HG03025 (cell line): ENCODE measurements at regions not wholly inside any gene's neighbourhood (a gene's known extent, or its start where the extent isn't known, plus 50 kb on each side); places are given as distances from the start of the nearest gene placed in this dataset.

Experiments used
- ATAC-seq: cut with Tn5 transposase; IDR thresholded peaks from one replicate; pipeline ENCODE4 v1.9.1; 2021; ENCODE audit warnings: mild to moderate bottlenecking, moderate library complexity; ENCODE audit not compliant: unreplicated experiment, low FRiP score

DNA sequence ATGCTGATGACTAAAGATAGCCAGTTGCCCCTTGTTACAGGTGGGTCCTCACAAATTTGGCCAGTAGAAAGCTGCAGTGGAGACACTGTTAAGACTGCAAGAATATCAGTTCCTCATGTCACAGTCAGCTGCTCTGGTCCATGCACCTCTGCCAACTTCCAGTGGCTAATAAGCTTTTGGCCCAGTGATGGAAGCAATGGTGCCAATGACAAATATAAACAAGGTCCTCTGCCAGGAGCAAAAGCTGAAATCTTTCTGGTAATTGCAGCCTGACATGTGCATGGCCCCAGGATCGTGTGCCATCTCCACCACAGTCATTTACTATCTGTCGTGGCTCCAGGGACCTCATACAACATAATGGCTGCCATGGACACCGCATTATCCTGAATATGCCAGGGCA is 85.4 kb upstream of the TMEM260 start:
- no peak for ATAC-seq

- ATAC-seq, result no peak
Measured at GRCh38 chr14:56498112-56498511, 81.5 kb upstream of the TMEM260 start.

DNA sequence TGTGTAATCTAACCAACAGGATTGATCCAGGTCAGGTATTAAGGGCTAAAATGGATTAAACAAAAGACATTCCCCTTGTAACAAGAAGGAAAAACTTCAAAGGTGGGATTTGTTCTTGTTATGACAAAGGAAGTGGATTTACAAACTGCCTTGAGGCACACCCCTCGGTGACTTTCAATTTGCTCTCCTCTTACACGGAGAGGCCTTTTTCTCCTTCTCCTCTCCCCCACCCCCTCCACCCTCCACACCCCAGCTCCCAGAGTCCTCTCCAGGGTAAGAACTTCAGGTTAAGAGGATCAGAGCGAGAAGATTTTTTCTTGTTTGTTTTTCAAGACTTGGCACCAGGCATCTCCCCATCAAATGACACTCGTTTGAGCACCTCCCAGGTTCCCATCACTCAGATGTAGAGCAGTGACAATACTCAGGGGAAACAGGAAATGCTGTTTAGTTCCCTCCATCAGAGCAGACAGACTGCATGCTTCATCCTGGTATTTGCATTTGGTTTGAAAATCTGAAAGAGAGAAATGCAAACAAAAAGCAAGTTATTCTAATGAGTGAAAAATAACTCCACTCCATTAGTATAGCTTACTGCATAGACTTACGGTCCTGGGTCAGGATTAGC is 77.6 kb upstream of the TMEM260 start:
- no peak for ATAC-seq

- ATAC-seq, result no peak
Measured at GRCh38 chr14:56505361-56505760, 74.2 kb upstream of the TMEM260 start.

GRCh38 chr14:56512521-56512920 is 67.1 kb upstream of the TMEM260 start:
- ATAC-seq, result no peak

- no peak for ATAC-seq
Measured at GRCh38 chr14:56514663-56515371, 64.8 kb upstream of the TMEM260 start.

GRCh38 chr14:56515739-56516138 is 63.9 kb upstream of the TMEM260 start:
- no peak for ATAC-seq

DNA sequence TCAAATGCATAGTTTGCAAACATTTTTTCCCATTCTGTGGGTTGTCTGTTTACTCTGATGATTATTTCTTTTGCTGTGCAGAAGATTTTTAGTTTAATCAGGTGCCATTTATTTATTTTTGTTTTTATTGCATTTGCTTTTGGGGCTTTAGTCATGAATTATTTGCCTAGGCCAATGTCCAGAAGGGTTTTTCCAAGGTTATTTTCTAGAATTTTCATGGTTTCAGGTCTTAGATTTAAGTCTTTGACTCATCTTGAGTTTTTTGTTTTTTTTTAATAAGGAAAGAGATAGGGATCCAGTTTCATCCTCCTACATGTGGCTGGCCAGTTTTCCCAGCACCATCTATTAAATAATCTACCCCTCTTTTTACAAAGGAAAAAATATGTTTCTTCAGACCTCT is 57.2 kb upstream of the TMEM260 start:
- no peak for ATAC-seq

- no peak for ATAC-seq
Measured at GRCh38 chr14:56524971-56525677, 54.5 kb upstream of the TMEM260 start.

GRCh38 chr14:56528927-56529326 is 50.7 kb upstream of the TMEM260 start:
- no peak for ATAC-seq
